ENCODE measurements at regions not wholly inside any gene's neighbourhood (a gene's known extent, or its start where the extent isn't known, plus 50 kb on each side); places are given as distances from the start of the nearest gene placed in this dataset.

DNA sequence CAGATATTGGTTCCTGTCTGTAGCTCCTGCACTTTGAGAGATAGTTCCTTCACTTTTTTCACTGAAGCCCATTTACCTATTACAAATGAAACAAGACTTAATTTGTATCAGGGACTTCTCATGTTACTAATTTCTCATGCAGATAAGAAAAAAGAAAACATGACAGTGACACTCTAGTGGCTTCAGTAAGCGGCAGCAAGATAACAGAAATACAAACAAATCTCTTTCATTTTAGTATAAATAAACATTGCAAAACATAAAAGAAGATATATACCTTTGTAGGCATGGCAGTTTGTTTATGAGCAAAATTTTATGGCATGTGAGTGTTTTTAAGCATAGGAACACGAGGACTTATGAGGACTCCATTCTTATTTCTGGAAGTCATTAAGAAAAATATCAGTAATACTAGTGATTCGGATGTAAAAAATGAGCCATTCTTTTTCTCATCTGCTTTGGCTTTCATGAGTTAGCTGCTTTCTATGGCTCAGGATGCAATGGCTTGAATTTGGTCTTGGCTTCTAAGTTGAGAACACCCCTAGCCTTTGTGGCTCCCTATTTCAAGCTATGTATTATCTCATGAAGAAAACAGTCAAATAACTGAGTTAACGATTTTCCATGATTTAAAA is 310.1 kb upstream of the RGS6 start:
- no peak for TF ChIP-seq EZH2 (IDR thresholded peaks at IDR 0.05; ENCODE audit: borderline replicate concordance, low read length)
- TF ChIP-seq, protein P1, sequence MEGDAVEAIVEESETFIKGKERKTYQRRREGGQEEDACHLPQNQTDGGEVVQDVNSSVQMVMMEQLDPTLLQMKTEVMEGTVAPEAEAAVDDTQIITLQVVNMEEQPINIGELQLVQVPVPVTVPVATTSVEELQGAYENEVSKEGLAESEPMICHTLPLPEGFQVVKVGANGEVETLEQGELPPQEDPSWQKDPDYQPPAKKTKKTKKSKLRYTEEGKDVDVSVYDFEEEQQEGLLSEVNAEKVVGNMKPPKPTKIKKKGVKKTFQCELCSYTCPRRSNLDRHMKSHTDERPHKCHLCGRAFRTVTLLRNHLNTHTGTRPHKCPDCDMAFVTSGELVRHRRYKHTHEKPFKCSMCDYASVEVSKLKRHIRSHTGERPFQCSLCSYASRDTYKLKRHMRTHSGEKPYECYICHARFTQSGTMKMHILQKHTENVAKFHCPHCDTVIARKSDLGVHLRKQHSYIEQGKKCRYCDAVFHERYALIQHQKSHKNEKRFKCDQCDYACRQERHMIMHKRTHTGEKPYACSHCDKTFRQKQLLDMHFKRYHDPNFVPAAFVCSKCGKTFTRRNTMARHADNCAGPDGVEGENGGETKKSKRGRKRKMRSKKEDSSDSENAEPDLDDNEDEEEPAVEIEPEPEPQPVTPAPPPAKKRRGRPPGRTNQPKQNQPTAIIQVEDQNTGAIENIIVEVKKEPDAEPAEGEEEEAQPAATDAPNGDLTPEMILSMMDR (IDR thresholded peaks at IDR 0.05; ENCODE audit: low read length) = no peak

All from OCI-LY1 (cell line).